HEK293T (cell line): ENCODE measurements at regions not wholly inside any gene's neighbourhood (a gene's known extent, or its start where the extent isn't known, plus 50 kb on each side); places are given as distances from the start of the nearest gene placed in this dataset.

ENCODE experiments used
- BHLHE40 ChIP-seq: fragments of 450-650 bp; IDR thresholded peaks from 2 replicates; pipeline ENCODE4 v1.6.1; 2016; ENCODE audit warnings: mild to moderate bottlenecking, moderate library complexity, borderline replicate concordance
- FOXK2 ChIP-seq: fragments of 450-650 bp; IDR thresholded peaks from 2 replicates; pipeline ENCODE4 v1.6.1; 2016; ENCODE audit warnings: mild to moderate bottlenecking
- FOXM1 ChIP-seq: fragments of 450-650 bp; IDR thresholded peaks from 2 replicates; pipeline ENCODE4 v1.6.1; 2017; ENCODE audit warnings: mild to moderate bottlenecking, borderline replicate concordance

GRCh38 chr5:5919411-5919810 lies 458.9 kb downstream of the MED10 start:
- TF ChIP-seq FOXM1 (no peak), FOXK2 (no peak), BHLHE40 (no peak)
